Tibial nerve (tissue), 4 donors: ENCODE measurements at regions not wholly inside any gene's neighbourhood (a gene's known extent, or its start where the extent isn't known, plus 50 kb on each side); places are given as distances from the start of the nearest gene placed in this dataset.

Source experiments
- CTCF ChIP-seq, 5 experiments: fragments of 200-600 bp in 3 of 5; fragments of 450-650 bp in 2 of 5; sonication (generic) in 3 of 5; IDR thresholded peaks; one replicate each; pipeline ENCODE4 v1.5.1; 2016 to 2019; ENCODE audit warnings: antibody characterized with exemption in 5 of 5, mild to moderate bottlenecking in 3 of 5, moderate library complexity in 2 of 5
- EP300 ChIP-seq, 2 donors: sonication (generic); formaldehyde crosslinking; IDR thresholded peaks; one replicate each; pipeline ENCODE4 v1.6.1; 2017; ENCODE audit warnings: antibody characterized with exemption in 2 of 2, mild to moderate bottlenecking in 1 of 2

GRCh38 chr11:98062714-98063113 lies 958.0 kb upstream of the CNTN5 start:
- TF ChIP-seq EP300 (IDR thresholded peaks at IDR 0.05) (no peak), CTCF (IDR thresholded peaks at IDR 0.05) (no peak)
